ENCODE measurements at regions not wholly inside any gene's neighbourhood (a gene's known extent, or its start where the extent isn't known, plus 50 kb on each side); places are given as distances from the start of the nearest gene placed in this dataset.
A peak's percentile ranks its signal among the peaks of the same experiment; 100 is the strongest.

DNA sequence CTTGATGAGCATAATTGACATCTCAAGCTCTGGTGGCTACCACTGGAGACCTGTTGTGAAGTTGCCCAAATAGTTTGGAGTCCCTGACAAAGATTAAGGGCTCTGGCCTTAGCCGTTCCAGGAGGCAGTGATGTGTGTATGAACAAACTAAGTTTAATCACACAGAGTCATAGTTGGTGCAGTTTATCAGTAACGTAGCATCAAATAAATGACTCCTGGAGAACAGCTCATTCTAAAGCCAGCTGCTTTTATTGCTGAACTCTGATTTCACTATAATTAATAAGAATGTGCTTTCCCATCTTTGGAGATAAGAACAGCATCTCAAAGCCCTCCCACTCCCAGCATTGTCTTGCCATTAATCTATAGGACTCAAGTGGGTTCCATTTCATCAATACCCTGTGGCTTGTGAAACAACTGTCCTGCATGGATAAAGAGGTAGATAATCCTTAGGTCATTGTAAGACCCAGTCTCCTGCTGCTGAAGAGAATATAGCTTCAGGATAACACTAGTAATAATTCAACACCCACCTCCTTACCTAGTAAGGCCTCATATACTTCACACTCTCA is 211.4 kb upstream of the THUMPD2 start:
- Histone ChIP-seq H3K4me1 (peaks cover 0 to 3% (median 0%) of the 10 kb centered on the region in 12 donors), H3K4me3 (no peak overlapping the region), H3K27ac (no peak overlapping the region), H3K36me3 (no peaks in the 10 kb centered on the region), H3K27me3 (no peaks in the 10 kb centered on the region), H3K9me3 (peaks cover 0 to 3% (median 0%) of the 10 kb centered on the region in 12 donors)
- TF ChIP-seq, protein P1, sequence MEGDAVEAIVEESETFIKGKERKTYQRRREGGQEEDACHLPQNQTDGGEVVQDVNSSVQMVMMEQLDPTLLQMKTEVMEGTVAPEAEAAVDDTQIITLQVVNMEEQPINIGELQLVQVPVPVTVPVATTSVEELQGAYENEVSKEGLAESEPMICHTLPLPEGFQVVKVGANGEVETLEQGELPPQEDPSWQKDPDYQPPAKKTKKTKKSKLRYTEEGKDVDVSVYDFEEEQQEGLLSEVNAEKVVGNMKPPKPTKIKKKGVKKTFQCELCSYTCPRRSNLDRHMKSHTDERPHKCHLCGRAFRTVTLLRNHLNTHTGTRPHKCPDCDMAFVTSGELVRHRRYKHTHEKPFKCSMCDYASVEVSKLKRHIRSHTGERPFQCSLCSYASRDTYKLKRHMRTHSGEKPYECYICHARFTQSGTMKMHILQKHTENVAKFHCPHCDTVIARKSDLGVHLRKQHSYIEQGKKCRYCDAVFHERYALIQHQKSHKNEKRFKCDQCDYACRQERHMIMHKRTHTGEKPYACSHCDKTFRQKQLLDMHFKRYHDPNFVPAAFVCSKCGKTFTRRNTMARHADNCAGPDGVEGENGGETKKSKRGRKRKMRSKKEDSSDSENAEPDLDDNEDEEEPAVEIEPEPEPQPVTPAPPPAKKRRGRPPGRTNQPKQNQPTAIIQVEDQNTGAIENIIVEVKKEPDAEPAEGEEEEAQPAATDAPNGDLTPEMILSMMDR (IDR thresholded peaks at IDR 0.05) = no peak
- TF ChIP-seq POLR2A (IDR thresholded peaks at IDR 0.05) = no peak
- intact Hi-C loops (cut with DNase I) = no loop called here
- DNase-seq (no peak), ATAC-seq (no peak)
- WGBS, 4 donors = 82 to 94% (median 90%) methylated on average over 2 of the region's 2 CpGs

DNA sequence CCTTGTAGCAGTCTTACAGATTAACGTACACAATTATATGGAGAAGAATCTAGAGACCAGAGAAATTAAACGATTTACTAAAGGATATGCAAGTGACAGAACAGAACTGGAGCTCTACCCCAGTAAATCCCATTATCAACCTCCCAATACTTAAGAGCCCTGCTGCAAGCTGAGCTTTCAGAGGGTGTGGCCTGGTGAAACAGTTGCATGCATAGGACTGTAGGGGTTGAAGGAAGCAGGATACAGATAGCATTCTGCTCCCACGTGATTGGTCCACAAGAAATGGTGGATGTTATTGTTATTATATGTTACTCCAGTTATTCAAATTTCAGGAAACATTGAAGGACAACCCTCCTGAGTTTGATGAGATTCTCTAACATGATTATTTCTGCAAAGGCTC is 210.8 kb upstream of the THUMPD2 start:
- intact Hi-C loops (cut with DNase I) = no loop called here
- no peak overlapping the region for H3K27ac ChIP-seq
- ATAC-seq = no peak
- no peak for TF ChIP-seq POLR2A (IDR thresholded peaks at IDR 0.05)
- TF ChIP-seq, protein P1 (IDR thresholded peaks at IDR 0.05) = no peak
- H3K4me1 ChIP-seq = peaks cover 0 to 3% (median 0%) of the 10 kb centered on the region in 12 donors
- DNase-seq = no peak
- no peak overlapping the region for H3K4me3 ChIP-seq
- no peaks in the 10 kb centered on the region for H3K36me3 ChIP-seq
- 39 to 79% (median 54%) methylated on average over 3 of the region's 3 CpGs for WGBS, 4 donors
- H3K9me3 ChIP-seq = peaks cover 0 to 3% (median 0%) of the 10 kb centered on the region in 12 donors
- no peaks in the 10 kb centered on the region for H3K27me3 ChIP-seq

DNA sequence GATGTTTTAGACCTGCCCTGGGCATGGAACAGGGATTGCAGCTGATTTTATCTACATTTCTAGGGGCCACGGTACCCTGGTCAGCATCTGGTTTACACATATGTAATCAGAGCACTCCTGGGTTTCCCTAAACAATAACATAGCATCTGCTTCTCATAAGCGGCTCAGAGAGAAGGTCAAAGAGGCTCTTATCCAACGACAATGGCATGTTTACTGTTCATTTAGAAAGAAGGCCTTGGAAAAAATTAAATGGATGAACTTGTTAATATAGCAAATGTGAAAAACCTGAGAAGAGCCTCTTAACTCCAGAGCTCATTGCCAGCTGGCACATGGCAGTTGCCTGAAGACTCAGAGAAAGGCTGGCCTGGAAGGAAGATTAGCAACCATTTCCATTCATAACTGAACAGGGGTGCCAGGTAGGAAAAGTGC is 202.8 kb upstream of the THUMPD2 start:
- Histone ChIP-seq H3K27me3 (no peaks in the 10 kb centered on the region), H3K9me3 (no peaks in the 10 kb centered on the region), H3K36me3 (no peaks in the 10 kb centered on the region), H3K4me3 (no peak overlapping the region), H3K27ac (no peak overlapping the region), H3K4me1 (peaks cover 0 to 2% (median 0%) of the 10 kb centered on the region in 12 donors)
- no peak for DNase-seq
- intact Hi-C loops (cut with DNase I) = no loop called here
- TF ChIP-seq, protein P1 (IDR thresholded peaks at IDR 0.05) = no peak
- 72 to 78% (median 73%) methylated on average over 3 of the region's 3 CpGs for WGBS, 4 donors
- no peak for ATAC-seq

DNA sequence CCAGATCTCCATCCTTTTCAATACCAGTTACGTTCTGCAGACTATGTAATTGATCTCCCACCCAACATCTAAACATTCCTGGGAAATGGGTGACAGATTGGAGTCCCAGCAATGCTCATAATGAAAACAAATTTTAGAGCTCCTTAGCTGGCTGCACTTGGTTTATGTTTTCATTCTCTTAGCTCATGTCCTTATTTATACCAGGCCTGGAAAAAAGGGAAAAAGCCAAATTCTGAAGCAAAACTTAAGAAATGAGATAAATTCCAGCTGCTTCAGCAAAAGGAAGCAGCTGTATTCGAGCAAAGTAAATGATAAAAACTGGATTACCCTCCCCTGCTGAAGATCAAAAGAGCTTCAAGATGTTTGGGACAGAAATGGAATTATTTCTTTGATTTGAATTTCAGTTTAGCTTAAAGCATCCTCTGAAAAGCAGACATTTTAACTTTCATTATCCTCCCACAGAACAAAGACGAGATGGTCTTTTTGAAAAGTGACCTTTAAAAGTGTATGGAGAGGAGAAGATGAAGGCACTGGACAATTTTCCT is 196.5 kb upstream of the THUMPD2 start:
- intact Hi-C loops (cut with DNase I) = no loop called here
- DNase-seq = no peak
- WGBS, 4 donors = 62 to 66% (median 64%) methylated on average over 3 of the region's 3 CpGs
- no peaks in the 10 kb centered on the region for H3K9me3 ChIP-seq
- ATAC-seq = no peak
- no peak for TF ChIP-seq POLR2A (IDR thresholded peaks at IDR 0.05)
- TF ChIP-seq, protein P1 (IDR thresholded peaks at IDR 0.05) = no peak
- H3K27me3 ChIP-seq = no peaks in the 10 kb centered on the region
- no peak overlapping the region for H3K4me3 ChIP-seq
- no peaks in the 10 kb centered on the region for H3K36me3 ChIP-seq
- peaks cover 0 to 2% (median 0%) of the 10 kb centered on the region in 12 donors for H3K4me1 ChIP-seq
- peak overlapping the region in 4 of 12 donors; percentile 10 to 29 (median 20) for H3K27ac ChIP-seq
